ENCODE measurements at regions not wholly inside any gene's neighbourhood (a gene's known extent, or its start where the extent isn't known, plus 50 kb on each side); places are given as distances from the start of the nearest gene placed in this dataset.

DNA sequence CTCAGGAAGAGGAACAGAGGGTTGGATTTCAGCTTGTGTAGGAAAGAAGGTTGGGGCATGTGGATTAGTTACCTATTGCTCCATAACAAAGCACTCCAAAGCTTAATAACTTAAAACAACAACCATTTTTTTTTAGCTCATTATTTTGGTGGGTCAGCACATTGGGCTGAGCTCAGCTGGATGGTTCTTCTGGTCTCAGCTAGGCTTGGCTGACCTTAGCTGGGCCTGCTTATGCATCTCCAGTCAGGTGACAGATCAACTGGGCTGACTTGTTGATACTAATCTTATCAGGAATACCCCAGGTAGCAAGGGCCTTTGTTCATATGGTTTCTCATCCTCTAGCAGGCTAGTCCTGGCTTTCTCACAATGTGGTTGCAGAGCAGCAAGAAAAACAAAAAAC lies 106.4 kb downstream of the C11orf91 start:
- TF ChIP-seq POLR2A (IDR thresholded peaks at IDR 0.05) (no peak), POLR2AphosphoS5 (IDR thresholded peaks at IDR 0.05) (no peak), EP300 (IDR thresholded peaks at IDR 0.05) (no peak)
- TF ChIP-seq, protein P1, sequence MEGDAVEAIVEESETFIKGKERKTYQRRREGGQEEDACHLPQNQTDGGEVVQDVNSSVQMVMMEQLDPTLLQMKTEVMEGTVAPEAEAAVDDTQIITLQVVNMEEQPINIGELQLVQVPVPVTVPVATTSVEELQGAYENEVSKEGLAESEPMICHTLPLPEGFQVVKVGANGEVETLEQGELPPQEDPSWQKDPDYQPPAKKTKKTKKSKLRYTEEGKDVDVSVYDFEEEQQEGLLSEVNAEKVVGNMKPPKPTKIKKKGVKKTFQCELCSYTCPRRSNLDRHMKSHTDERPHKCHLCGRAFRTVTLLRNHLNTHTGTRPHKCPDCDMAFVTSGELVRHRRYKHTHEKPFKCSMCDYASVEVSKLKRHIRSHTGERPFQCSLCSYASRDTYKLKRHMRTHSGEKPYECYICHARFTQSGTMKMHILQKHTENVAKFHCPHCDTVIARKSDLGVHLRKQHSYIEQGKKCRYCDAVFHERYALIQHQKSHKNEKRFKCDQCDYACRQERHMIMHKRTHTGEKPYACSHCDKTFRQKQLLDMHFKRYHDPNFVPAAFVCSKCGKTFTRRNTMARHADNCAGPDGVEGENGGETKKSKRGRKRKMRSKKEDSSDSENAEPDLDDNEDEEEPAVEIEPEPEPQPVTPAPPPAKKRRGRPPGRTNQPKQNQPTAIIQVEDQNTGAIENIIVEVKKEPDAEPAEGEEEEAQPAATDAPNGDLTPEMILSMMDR (IDR thresholded peaks at IDR 0.05), result no peak

DNA sequence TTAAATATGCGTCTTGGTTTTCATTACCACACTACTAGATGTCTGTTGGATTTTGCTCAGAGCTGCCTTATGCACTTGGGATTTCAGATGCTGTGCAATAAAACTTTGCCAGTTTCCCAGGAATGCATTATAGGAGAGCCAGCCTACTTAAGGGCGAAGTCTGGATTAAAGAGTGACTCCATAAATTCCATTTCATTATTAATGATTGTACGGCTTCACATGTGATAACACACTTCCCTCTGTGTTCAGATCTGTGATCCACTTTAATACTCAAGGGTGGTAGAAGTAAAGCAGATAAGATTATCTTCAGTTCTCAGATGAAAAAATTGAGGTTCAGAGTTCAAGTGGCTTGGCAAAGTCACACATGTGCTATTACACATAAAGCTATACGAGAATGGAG lies 110.2 kb downstream of the C11orf91 start:
- no peak for TF ChIP-seq EP300 (IDR thresholded peaks at IDR 0.05)
- TF ChIP-seq POLR2A (IDR thresholded peaks at IDR 0.05), result no peak
- TF ChIP-seq POLR2AphosphoS5 (IDR thresholded peaks at IDR 0.05), result no peak
- TF ChIP-seq, protein P1 (IDR thresholded peaks at IDR 0.05), result no peak
- ATAC-seq (ENCODE audit: low FRiP score in 2 of 2), result no peak
- no peak for DNase-seq
- Histone ChIP-seq H3K27me3 (no peaks in the 10 kb centered on the region), H3K9me3 (peaks cover 0 to 8% (median 6%) of the 10 kb centered on the region in 4 donors), H3K4me3 (no peak overlapping the region), H3K4me1 (no peaks in the 10 kb centered on the region), H3K27ac (no peak overlapping the region), H3K36me3 (no peaks in the 10 kb centered on the region)
- 67 to 71% methylated on average over 4 of the region's 4 CpGs for WGBS, 2 donors

More for the DNA sequence above, 106.4 kb downstream of the C11orf91 start:
- H3K9me3 ChIP-seq, result peaks cover 0 to 8% (median 6%) of the 10 kb centered on the region in 4 donors
- no peaks in the 10 kb centered on the region for H3K27me3 ChIP-seq
- DNase-seq, result no peak
- H3K27ac ChIP-seq, result no peak overlapping the region
- no peaks in the 10 kb centered on the region for H3K36me3 ChIP-seq
- ATAC-seq (ENCODE audit: low FRiP score in 2 of 2), result no peak
- no peak overlapping the region for H3K4me3 ChIP-seq
- no peaks in the 10 kb centered on the region for H3K4me1 ChIP-seq

DNA sequence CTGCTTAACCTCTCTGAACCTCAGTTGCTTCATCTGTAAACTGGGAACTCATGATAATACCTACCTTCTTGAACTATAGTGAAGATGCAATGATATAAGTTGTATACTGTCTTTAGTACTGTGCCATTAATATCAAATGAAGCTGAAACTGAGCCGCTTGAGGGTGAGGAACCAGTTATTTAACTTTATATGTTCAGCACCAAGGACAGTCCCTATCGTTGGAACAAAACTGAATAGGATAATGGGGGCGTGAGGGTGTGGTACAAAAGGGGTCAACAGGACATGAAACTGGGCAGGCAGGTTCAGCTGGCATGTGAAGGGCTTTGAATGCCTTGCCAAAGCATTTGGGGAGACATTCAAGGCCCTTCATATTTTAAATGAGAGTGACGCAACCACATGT lies 112.6 kb downstream of the C11orf91 start:
- H3K4me1 ChIP-seq, result no peaks in the 10 kb centered on the region
- 53 to 62% methylated on average over 4 of the region's 4 CpGs for WGBS, 2 donors
- no peak for TF ChIP-seq POLR2A (IDR thresholded peaks at IDR 0.05)
- no peak for TF ChIP-seq EP300 (IDR thresholded peaks at IDR 0.05)
- ATAC-seq (ENCODE audit: low FRiP score in 2 of 2) (no peak), DNase-seq (no peak)
- no peak overlapping the region for H3K27ac ChIP-seq
- no peaks in the 10 kb centered on the region for H3K27me3 ChIP-seq
- H3K4me3 ChIP-seq, result no peak overlapping the region
- no peaks in the 10 kb centered on the region for H3K9me3 ChIP-seq
- no peaks in the 10 kb centered on the region for H3K36me3 ChIP-seq

DNA sequence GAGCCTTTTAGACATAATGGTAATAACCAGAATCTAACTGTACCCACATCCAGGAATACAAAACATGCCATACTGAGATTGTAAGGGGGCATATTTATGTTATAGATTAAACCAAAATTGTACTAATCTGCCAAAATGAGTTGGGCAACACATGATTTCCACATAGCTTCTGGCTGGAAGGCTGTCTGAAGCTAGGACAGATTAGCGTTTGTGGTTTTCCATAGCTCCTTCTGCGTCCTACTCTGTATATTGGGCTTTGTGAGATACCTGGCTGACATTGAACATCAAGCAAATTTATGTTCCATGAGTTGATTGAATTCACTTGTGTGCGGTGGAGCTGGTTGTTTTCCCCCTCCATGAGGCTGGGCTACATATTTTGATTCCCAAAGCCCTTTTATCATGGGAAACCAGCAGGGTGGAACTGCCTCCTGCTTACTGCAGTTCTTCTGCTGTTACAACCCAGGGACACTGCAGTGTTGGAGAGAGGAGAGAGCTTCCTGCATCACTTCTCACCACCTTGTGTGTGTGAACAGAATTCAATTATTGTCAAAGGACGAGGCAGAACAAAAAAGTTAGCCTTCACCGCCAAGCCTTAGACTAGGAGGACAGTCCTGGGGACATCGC lies 114.9 kb downstream of the C11orf91 start:
- DNase-seq, result no peak
- Histone ChIP-seq H3K4me3 (no peak overlapping the region), H3K9me3 (no peaks in the 10 kb centered on the region), H3K27ac (no peak overlapping the region), H3K27me3 (no peaks in the 10 kb centered on the region), H3K4me1 (no peaks in the 10 kb centered on the region), H3K36me3 (no peaks in the 10 kb centered on the region)
- ATAC-seq (ENCODE audit: low FRiP score in 2 of 2), result no peak
- 69 to 84% methylated on average over 6 of the region's 6 CpGs for WGBS, 2 donors
- no peak for TF ChIP-seq POLR2A (IDR thresholded peaks at IDR 0.05)
- TF ChIP-seq EP300 (IDR thresholded peaks at IDR 0.05), result no peak
- TF ChIP-seq POLR2AphosphoS5 (IDR thresholded peaks at IDR 0.05), result no peak
- TF ChIP-seq, protein P1 (IDR thresholded peaks at IDR 0.05), result no peak

DNA sequence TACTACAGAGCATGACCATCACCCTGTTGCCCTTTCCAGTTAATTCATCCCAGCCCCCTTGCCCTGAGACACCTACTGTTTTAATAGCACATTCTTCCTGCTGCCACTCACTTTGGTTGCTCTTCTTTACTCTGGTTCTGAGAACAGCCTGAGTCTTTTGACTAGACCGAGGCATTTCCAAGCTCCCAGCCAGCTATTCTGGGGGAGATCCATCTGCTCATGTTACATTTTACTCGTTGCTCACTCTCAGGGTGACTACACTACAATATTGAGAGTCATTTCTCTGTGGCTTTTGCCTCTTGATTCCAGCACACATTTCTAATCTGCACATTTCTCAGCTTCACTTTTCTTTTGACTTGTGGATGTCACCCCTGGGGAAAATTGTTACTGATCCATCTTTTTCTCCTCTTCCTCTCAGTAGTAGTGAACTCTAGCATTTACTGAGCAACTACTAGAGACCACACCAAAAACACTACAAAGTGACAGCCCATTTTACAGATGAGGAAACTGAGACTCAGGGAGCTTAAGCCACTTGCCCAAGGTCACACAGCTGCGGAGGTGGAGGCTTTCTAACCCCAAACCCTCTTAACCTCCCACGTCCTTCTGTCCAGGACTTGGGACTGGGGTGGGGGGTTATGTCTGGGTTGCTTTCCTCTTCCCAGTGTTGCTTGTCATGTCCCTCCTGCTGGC lies 117.8 kb downstream of the C11orf91 start:
- no peaks in the 10 kb centered on the region for H3K4me1 ChIP-seq
- no peak overlapping the region for H3K4me3 ChIP-seq
- 56 to 76% methylated on average over 4 of the region's 4 CpGs for WGBS, 2 donors
- TF ChIP-seq, protein P1 (IDR thresholded peaks at IDR 0.05), result no peak
- TF ChIP-seq POLR2A (IDR thresholded peaks at IDR 0.05), result no peak
- no peak for TF ChIP-seq EP300 (IDR thresholded peaks at IDR 0.05)
- no peak for TF ChIP-seq POLR2AphosphoS5 (IDR thresholded peaks at IDR 0.05)
- H3K27me3 ChIP-seq, result no peaks in the 10 kb centered on the region
- DNase-seq (no peak), ATAC-seq (ENCODE audit: low FRiP score in 2 of 2) (no peak)
- H3K9me3 ChIP-seq, result no peaks in the 10 kb centered on the region
- no peaks in the 10 kb centered on the region for H3K36me3 ChIP-seq
- H3K27ac ChIP-seq, result no peak overlapping the region
